ENCODE measurements at regions not wholly inside any gene's neighbourhood (a gene's known extent, or its start where the extent isn't known, plus 50 kb on each side); places are given as distances from the start of the nearest gene placed in this dataset.

DNA sequence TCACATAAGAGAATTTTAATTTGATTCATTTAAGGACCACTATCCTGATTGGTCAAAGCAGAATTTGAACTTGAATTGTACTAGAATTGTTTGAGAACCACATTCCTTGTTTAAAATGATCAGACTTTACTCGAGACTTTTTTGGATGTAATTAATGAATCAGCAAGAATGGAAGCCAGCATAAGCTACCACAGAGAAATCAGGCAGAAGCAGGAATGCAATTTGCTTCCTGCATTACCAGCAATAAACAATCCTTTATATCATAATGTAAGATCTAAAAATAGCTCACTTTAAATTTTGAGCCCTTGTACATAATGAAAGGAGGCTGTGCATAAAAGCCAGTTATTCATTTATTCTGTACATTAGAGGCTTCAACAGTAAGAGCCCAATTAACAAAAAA lies 119.8 kb upstream of the BACE2 start:
- DNase-seq (ENCODE audit: low spot score): no peak

DNA sequence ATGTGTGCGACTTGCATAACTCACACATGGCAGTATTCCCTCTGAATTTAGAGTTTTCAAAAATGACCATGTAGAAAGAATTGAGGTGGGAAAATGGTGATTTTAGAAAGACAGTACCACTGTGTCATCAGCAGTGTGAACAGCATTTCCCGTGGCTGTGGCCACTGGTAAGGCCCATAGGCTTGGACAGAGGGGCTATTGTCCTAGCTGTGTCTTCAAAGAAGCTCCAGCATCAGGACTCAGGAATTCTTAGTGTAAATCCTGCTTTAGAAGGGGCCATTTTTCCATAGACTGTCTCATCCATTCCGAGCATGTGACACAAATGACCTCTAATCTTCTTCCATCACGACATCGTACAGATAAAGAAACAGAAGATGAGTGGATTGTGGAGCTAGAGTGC lies 119.3 kb upstream of the BACE2 start:
- no peak for DNase-seq (ENCODE audit: low spot score)

DNA sequence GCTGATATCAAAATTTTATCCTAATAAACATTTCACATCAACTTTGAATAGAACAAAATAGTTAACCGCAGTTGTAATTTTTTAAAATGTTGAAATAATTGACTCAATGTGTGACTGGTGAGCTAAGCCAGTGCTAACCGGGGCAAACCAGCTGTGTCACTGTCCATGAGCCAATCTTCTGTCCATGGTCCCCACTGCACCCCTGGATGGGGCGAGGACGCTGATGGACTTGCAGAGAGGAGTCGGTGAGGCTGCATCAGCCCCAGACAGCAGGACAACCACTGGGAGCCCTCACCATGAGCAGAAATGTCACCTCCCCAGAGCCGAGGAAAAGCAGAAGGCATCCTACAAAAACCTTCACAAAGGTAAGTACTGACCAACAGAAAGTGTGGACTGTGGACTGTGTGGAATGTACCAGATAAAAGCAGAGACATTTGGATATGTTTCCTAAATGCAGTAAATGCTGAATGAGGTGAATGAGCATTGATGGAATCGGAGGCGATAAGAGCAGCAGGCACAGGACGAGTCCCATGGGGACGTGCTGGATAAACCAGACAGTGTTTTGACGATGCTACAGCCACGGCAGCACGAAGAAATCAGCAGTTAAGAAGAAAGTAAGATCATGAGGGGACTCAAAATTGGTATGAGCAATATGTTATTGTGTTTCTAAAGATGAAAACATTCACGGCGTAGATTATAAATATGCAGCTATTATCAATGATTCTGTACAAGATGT lies 115.0 kb upstream of the BACE2 start:
- DNase-seq (ENCODE audit: low spot score): no peak

- DNase-seq (ENCODE audit: low spot score): no peak
Observed at GRCh38 chr21:41054018-41054578, 113.9 kb upstream of the BACE2 start.

DNA sequence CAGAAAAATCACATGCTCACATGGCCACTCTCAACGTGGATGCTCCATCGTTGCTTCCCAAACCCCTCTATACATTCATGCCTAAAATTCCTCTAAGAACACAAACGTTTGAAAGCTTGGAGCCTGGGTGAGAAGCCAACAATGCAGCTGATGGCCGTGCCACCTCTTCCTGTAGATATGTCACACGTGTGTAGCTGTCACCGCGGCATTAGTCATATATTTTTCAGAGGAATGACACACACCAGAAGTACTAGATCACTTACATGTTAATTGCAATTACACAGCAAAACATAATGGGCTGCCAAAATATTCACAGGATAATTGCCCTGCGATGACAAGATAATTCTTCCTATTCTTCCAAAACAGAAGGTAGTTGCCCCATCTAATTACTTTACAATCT lies 112.7 kb upstream of the BACE2 start:
- no peak for DNase-seq (ENCODE audit: low spot score)

GRCh38 chr21:41059871-41060270 lies 108.1 kb upstream of the BACE2 start:
- DNase-seq (ENCODE audit: low spot score): no peak

DNA sequence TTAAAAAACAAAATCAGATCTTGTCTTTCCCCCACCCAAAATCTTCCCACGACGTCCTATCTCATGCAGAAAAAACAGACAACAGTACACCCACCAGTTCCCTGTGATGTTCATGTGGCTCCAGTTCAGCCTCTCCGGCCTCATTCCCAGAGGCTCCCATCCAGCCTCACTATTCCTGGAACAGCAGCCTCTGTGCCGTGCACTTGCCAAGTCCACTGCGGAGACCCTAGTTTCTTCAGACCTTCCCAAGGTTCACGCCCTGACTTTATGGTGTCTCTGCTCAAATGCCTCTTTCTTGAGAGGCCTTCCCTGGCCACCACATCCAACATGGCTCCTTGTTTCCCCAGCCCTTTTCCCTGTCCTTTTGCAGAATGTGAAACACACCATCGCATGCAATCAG lies 106.3 kb upstream of the BACE2 start:
- no peak for DNase-seq (ENCODE audit: low spot score)

DNA sequence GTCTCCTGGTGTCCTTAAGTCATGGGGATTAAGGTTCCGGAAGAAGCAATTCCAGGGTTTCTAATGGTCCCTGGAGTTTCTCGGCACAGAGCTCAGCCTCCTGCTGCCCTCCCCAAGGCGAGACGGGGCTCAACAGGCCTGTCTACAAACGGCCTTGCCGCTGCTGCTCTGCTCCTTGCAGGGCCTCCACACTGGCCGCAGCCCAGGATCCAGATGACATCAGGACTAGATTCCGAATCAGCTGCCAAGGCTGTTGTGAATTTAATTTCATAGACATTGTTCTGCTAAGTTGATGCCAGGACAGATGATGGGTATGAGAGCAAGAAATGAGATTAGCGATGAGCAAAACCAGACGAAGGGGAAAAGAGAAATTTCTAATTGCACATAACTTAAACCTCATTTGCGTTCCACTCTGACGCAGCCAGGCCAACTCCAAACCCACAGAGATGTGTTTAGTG lies 103.6 kb upstream of the BACE2 start:
- DNase-seq (ENCODE audit: low spot score): no peak

- no peak for DNase-seq (ENCODE audit: low spot score)
Observed at GRCh38 chr21:41064951-41065350, 103.0 kb upstream of the BACE2 start.

- DNase-seq (ENCODE audit: low spot score): no peak
Observed at GRCh38 chr21:41065539-41065938, 102.4 kb upstream of the BACE2 start.

DNA sequence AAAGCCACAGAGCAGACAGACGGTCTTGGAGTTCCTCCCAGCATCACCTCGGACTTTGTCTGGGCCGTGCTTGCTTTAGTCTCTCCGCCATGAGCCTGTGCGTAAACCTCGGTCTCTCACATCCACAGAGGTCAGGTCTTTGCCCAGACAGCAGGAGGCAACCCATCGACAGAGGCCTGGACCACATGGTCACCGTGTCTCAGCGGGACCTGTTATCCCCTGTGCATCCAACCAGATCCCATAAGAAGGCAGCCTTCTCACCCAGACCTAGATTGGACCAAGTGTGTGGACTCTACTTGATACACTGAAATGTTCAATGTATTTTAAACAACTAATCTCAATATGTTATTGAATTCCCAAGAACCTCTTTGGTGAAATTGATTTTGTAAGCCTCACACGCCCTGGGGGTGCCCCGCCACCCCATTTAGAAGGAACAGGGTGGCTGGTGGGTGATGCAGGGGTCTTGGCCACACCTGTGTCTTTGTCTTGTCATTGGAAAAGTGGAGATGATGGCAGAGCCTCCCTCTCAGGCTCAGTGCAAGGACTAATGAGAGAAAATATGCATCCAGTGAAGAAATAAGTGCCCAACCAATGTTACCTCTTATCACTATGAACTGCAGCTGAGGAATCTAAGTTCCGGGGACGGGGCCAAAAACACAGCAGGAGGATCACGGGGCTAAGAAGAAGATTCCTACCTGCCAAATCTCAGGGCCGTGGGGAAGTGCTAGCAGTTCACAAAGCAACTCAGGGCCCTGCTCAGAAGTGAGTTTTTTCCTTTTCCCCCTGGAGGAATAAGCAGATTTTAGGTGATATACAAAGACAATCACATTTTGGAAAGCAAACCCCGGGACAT lies 101.6 kb upstream of the BACE2 start:
- no peak for DNase-seq (ENCODE audit: low spot score)

DNA sequence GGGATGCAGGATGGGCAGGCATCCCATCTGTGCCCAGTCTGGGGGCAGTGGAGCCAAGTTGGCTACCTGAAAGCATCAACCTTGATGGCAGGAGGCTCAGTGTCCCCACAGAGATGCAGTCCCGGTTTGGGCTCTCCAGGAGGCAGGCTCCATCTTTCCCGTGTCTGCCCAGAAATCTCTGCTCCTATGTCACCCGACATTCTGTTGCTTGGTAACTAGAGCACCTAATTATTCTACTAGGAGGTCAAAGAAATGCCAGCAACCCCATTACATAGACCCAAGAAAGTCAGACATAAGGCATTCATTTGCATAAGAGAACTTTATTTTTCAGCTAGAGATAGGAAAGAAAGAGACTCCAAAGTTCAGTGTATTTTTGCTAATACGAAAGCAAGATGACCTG lies 100.3 kb upstream of the BACE2 start:
- DNase-seq (ENCODE audit: low spot score): no peak

GRCh38 chr21:41068496-41068895 lies 99.5 kb upstream of the BACE2 start:
- DNase-seq (ENCODE audit: low spot score): no peak

GRCh38 chr21:41068967-41069642 lies 98.9 kb upstream of the BACE2 start:
- DNase-seq (ENCODE audit: low spot score): peak; percentile 90

DNA sequence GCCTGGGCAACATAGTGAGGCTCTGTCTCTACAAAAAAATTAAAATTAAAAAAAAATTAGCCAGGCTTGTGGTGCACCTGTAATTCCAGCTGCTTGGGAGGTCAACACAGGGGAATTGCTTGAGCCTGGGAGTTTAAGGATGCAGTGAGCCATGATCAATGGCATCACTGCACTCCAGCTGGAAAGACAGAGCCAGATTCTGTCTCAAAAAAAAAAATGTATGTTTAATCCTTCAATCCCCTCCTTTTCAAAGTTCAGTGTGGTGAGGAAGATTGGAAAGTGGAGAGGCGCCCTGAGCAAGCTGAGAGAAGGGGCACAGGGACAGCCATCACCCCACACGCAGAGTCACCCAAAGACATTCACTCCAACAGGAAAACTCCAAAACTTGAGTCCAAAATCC lies 97.7 kb upstream of the BACE2 start:
- no peak for DNase-seq (ENCODE audit: low spot score)

DNA sequence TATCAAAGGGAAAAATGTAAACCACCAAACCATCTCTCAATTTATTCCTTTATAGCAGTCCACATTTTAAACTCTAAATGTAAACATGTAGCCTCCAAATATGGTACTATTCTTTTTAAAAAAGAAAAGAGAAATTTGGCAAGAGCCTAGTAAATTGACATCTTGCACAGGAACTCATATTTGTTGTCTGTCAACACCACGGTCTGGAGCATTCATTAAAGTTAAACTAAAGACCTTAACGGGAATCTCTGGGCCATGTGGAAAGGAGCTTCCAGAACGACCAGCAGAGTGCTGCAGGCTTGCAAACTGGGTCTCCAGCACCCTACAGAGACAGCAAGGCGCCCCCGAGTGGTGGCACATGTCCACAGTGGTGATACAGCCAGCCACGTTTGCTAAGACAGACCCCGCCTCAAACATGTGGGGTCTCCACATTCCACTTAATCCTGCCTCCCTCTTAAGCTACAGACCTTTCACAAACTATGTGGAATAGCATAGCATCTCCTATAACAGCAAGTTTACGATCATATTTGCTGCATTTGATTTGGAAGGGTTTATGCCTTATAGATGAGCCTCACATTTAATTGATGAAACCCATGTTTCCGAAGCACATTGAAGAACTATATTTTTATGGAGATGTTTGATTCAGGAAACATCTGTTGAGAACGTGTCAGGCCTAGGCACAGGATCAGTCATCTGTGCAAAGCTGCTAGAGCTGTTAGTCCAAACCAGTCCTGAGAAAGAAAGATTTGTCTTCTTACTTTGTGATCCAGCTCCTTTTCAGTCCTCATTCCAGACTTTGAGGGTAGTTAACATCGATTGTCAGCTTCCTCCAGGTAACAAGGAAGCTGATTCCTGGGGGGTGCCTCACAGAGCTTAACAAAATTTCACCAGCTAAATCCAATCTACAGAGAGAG lies 96.4 kb upstream of the BACE2 start:
- no peak for DNase-seq (ENCODE audit: low spot score)

- DNase-seq (ENCODE audit: low spot score): no peak
Observed at GRCh38 chr21:41073558-41073957, 94.4 kb upstream of the BACE2 start.

DNA sequence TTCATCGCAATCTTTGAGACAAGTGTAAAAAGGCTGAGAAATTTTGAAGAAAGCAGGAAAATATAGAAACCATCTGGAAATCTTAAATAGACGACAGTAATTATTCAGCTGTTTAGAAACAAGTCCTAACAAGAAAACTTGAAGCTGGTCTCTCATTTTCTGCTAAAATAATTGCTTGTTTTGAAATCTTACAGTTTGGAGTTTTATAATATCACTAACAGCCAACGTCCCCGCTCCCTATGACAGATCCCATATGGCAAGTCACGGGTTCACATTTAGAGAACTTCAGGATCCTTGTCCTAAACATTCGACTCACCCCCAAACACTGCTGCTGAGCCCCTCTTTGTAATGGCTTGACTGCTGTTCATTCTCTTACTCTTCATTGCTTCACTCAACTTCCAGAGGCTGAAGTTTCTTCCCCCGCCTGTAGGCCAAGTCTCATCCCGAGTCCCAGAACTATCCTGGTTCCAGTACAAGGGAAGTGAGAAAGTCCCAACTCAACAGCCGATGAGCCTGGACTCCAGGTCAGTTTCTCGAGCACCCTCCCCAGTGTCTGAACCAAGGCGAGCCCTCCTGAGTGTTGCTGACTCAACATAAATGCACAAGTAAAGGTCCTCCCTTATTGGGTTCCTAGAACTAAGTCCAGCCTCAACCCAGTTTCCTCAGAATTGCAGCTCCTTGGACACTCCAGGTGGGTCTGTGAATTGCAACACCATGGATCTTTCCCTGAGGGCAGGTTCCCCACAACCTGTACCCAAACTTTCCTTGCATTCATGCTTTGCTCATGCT lies 93.4 kb upstream of the BACE2 start:
- no peak for DNase-seq (ENCODE audit: low spot score)

- no peak for DNase-seq (ENCODE audit: low spot score)
Observed at GRCh38 chr21:41075656-41076055, 92.3 kb upstream of the BACE2 start.

- no peak for DNase-seq (ENCODE audit: low spot score)
Observed at GRCh38 chr21:41076064-41076463, 91.9 kb upstream of the BACE2 start.

- no peak for DNase-seq (ENCODE audit: low spot score)
Observed at GRCh38 chr21:41079159-41079558, 88.8 kb upstream of the BACE2 start.

Data from GM03348 (cell line).